Colonic mucosa (tissue), 4 donors: ENCODE measurements at regions not wholly inside any gene's neighbourhood (a gene's known extent, or its start where the extent isn't known, plus 50 kb on each side); places are given as distances from the start of the nearest gene placed in this dataset.

ENCODE experiments used
- DNase-seq: peaks from one replicate; pipeline ENCODE4 v3.0.0-alpha.2; 2020
- H3K27ac ChIP-seq: fragments of 200-600 bp; one replicate; pipeline ENCODE4 v1.8.0; 2021
- H3K27me3 ChIP-seq: fragments of 200-600 bp; one replicate; pipeline ENCODE4 v1.8.0; 2021
- H3K36me3 ChIP-seq: fragments of 200-600 bp; one replicate; pipeline ENCODE4 v1.8.0; 2021
- H3K4me1 ChIP-seq: fragments of 200-600 bp; one replicate; pipeline ENCODE4 v1.8.0; 2021; ENCODE audit warnings: mild to moderate bottlenecking
- H3K4me3 ChIP-seq: fragments of 200-600 bp; one replicate; pipeline ENCODE4 v1.8.0; 2021
- H3K9ac ChIP-seq, 2 donors: one replicate each; pipeline ENCODE4 v1.7.0; 2013; ENCODE audit warnings: control low read depth in 2 of 2, low read depth in 2 of 2, low read length in 2 of 2
- H3K9me3 ChIP-seq: fragments of 200-600 bp; one replicate; pipeline ENCODE4 v1.8.0; 2021
- CTCF ChIP-seq: fragments of 200-600 bp; IDR thresholded peaks from one replicate; pipeline ENCODE4 v1.8.0; 2022; ENCODE audit warnings: antibody characterized with exemption, mild to moderate bottlenecking
- intact Hi-C: fragments of 100-400 bp; cut with DNase I; formaldehyde crosslinking; loops from one replicate; pipeline ENCODE4 v1.14.1; 2022
- donor health status: healthy.
- donor health status: DM: no; HTN: no; CAD: no.
- donor health status: DM: no; HTN: no; CAD: no.

GRCh38 chr5:161051920-161052500, 200.0 kb upstream of the ATP10B start:
- TF ChIP-seq CTCF: no peak
- Histone ChIP-seq H3K9ac (no peak overlapping the region), H3K36me3 (no peaks in the 10 kb centered on the region)

GRCh38 chr5:161047024-161047423, 195.0 kb upstream of the ATP10B start:
- H3K9ac ChIP-seq: no peak overlapping the region
- H3K36me3 ChIP-seq: no peaks in the 10 kb centered on the region
- intact Hi-C loops: no loop called here
- H3K4me1 ChIP-seq: no peaks in the 10 kb centered on the region
- H3K9me3 ChIP-seq: no peaks in the 10 kb centered on the region
- no peak overlapping the region for H3K4me3 ChIP-seq
- no peak overlapping the region for H3K27ac ChIP-seq
- no peak for DNase-seq
- no peaks in the 10 kb centered on the region for H3K27me3 ChIP-seq
- no peak for TF ChIP-seq CTCF

More at GRCh38 chr5:161051920-161052500, 200.0 kb upstream of the ATP10B start:
- Histone ChIP-seq H3K9me3 (no peaks in the 10 kb centered on the region), H3K4me3 (no peak overlapping the region), H3K4me1 (no peaks in the 10 kb centered on the region), H3K27ac (no peak overlapping the region), H3K27me3 (no peaks in the 10 kb centered on the region)
- intact Hi-C loops: no loop called here
- no peak for DNase-seq

GRCh38 chr5:161042862-161043261, 190.9 kb upstream of the ATP10B start:
- no peak overlapping the region for H3K9ac ChIP-seq
- no peak for TF ChIP-seq CTCF
- H3K27ac ChIP-seq: no peak overlapping the region
- no peaks in the 10 kb centered on the region for H3K9me3 ChIP-seq
- H3K36me3 ChIP-seq: no peaks in the 10 kb centered on the region
- H3K27me3 ChIP-seq: no peaks in the 10 kb centered on the region
- intact Hi-C loops: no loop called here
- DNase-seq: no peak
- no peaks in the 10 kb centered on the region for H3K4me1 ChIP-seq
- H3K4me3 ChIP-seq: no peak overlapping the region

GRCh38 chr5:161042443-161042842, 190.4 kb upstream of the ATP10B start:
- Histone ChIP-seq H3K4me1 (no peaks in the 10 kb centered on the region), H3K27me3 (no peaks in the 10 kb centered on the region), H3K9ac (no peak overlapping the region), H3K27ac (no peak overlapping the region), H3K9me3 (no peaks in the 10 kb centered on the region), H3K4me3 (no peak overlapping the region), H3K36me3 (no peaks in the 10 kb centered on the region)
- intact Hi-C loops: no loop called here
- no peak for TF ChIP-seq CTCF
- DNase-seq: no peak

GRCh38 chr5:161040818-161041217, 188.8 kb upstream of the ATP10B start:
- Histone ChIP-seq H3K27me3 (no peaks in the 10 kb centered on the region), H3K36me3 (no peaks in the 10 kb centered on the region), H3K4me1 (no peaks in the 10 kb centered on the region), H3K4me3 (no peak overlapping the region), H3K9me3 (no peaks in the 10 kb centered on the region), H3K9ac (no peak overlapping the region), H3K27ac (no peak overlapping the region)
- intact Hi-C loops: no loop called here
- DNase-seq: no peak
- TF ChIP-seq CTCF: no peak

- Histone ChIP-seq H3K4me1 (no peaks in the 10 kb centered on the region), H3K4me3 (no peak overlapping the region), H3K27ac (no peak overlapping the region), H3K36me3 (no peaks in the 10 kb centered on the region), H3K9me3 (no peaks in the 10 kb centered on the region), H3K27me3 (no peaks in the 10 kb centered on the region), H3K9ac (no peak overlapping the region)
- intact Hi-C loops: no loop called here
- DNase-seq: no peak
- TF ChIP-seq CTCF: no peak
Observed at GRCh38 chr5:161036296-161036695, 184.3 kb upstream of the ATP10B start.
